SKM-1 (cell line): ENCODE measurements at regions not wholly inside any gene's neighbourhood (a gene's known extent, or its start where the extent isn't known, plus 50 kb on each side); places are given as distances from the start of the nearest gene placed in this dataset.

Experiments used
- DNase-seq: peaks from one replicate; lab custom pipeline; 2025; ENCODE audit not compliant: unreplicated experiment; lab: John Stamatoyannopoulos, UW

GRCh38 chr3:34008836-34009809 is 210.7 kb downstream of the PDCD6IP start:
- no peak for DNase-seq

DNA sequence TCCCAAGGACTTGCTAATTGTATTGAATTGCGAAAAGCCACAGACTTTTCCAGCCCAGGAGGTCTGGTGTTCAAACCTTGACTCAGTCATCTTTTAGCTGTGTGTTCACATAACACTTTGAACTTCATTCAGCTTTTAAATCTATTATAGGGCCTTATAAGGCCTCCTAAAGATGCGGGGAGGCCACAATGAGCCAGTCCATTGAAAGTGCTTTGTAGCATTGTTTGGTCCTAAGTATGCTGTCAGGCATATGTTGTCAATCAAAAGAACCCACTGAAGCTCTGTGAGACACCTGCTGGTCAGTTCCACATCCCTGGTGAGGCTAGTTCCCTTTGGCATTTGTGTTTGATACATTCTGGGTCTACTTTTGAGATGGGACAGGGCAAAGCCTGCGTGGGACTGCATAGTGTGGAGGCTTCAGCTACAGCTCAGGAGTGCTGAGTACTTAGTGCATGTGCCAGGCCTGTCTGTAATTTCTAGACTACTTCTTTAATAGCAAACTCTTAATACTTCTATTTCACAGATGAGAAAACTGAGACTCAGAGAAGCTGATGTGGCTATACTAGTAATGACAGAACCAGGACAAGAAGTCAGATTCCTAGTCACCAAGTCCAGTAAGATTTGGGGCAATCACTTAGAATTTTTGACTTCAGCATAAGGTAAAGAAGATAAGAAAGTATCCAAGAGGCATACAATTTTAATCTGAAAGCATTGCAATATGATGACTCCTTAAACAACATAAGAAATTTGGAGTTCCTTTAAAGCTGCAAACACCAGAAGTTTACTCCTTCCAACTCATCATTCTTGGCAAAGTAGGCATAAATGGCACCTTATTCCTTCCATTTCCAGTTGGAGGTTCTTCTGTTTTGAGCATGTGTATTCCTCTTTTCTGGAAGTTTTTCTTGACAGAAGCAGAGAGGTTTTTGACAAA is 213.0 kb downstream of the PDCD6IP start:
- no peak for DNase-seq

- DNase-seq, result no peak
Observed at GRCh38 chr3:34012102-34012461, 213.7 kb downstream of the PDCD6IP start.

GRCh38 chr3:34013818-34014570 is 215.6 kb downstream of the PDCD6IP start:
- DNase-seq, result no peak

GRCh38 chr3:34015204-34016142 is 217.0 kb downstream of the PDCD6IP start:
- no peak for DNase-seq

DNA sequence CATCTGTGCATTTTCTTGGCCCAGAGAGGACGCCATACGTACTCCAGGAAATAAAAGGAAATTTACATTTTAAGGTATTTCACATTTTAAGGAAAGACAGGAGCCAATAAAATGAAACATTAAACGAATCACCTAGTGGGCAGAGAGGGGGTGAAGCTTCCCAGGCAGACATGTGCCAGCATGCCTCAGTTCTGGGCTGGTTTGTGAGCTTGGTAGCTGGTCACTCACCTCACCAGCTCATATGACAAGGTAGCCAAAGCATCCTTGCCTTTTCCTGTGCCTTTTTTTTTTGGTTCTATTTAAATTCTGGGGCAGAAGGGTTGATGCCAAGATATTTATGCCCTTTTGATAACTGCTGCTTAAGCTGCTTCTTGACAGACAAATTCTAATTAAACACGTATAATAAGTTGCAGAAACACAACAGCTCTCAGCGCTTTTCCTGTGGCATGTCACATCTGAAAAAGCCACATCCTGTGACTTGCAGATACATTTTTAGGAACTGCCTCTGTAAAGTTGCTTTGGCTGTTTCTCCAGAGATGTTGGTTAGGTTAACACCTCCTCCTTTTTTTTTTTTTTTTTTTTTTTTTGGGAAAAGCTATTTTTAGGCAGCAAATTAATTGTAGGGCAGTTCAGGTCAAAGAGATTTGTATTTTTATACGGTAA is 218.6 kb downstream of the PDCD6IP start:
- peak; percentile 8 for DNase-seq

GRCh38 chr3:34017757-34018156 is 219.3 kb downstream of the PDCD6IP start:
- DNase-seq, result no peak

- no peak for DNase-seq
Observed at GRCh38 chr3:34019158-34019557, 220.7 kb downstream of the PDCD6IP start.

DNA sequence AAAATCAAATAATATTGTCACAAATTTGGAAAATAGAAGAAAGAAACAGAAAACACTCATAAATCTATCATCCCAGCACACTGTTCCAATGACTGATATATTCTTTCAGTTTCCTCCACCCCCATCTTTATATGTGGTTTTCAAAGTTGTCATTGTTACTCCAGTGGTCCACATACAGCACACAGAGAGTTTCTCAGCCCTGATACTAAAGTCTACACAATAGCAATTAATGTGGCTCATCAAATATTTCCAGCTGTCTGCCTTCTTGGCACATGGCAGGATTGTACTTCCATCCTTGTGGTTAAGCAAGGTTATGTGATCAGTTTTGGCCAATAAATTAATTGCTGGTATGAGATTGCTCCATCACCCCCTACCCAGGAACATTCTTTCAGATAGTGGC is 221.7 kb downstream of the PDCD6IP start:
- no peak for DNase-seq

DNA sequence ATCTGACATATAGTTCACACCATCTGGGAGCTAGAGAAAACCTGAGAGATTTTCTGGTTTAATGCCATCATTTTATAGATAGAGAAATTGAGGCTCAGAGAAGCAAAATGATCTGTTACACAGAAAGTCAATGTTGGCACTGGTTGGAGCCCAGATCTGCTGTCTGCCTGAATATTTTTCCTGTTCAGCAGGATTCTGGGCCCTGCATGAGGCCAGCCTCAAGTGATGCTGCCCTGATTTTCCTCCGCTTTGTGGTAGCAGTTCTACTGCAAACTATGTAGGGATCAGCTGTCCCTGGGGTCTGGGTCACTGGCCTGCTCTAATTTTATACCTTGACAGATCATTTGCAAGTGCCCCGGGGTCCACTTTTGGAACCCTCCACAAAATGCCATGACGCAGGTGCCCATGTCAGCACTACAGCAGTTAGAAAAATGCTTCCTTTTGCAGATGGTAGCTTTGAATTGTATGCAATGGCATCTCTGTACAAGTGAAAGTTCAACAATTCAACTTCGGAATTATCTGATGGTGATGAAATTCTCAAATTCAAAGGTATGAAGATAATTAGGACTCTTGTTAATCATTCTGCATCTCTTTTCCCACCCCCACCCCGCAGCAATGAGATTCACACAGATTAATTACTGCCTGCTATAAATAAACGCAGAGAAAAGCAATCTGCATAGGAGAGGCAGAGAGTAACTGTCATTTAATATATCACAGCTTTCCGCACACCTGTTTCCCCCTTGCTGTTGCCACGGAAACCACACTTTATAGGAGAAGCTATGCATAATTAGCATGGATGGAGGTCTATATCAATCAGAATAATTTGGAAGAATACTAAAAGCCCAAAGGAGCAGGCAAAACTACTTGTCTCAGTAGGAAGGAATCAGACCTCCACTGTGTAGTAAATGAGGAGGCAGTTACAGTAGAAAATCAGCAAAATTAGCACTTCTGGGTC is 222.6 kb downstream of the PDCD6IP start:
- DNase-seq, result no peak

GRCh38 chr3:34022147-34022546 is 223.7 kb downstream of the PDCD6IP start:
- DNase-seq, result no peak

DNA sequence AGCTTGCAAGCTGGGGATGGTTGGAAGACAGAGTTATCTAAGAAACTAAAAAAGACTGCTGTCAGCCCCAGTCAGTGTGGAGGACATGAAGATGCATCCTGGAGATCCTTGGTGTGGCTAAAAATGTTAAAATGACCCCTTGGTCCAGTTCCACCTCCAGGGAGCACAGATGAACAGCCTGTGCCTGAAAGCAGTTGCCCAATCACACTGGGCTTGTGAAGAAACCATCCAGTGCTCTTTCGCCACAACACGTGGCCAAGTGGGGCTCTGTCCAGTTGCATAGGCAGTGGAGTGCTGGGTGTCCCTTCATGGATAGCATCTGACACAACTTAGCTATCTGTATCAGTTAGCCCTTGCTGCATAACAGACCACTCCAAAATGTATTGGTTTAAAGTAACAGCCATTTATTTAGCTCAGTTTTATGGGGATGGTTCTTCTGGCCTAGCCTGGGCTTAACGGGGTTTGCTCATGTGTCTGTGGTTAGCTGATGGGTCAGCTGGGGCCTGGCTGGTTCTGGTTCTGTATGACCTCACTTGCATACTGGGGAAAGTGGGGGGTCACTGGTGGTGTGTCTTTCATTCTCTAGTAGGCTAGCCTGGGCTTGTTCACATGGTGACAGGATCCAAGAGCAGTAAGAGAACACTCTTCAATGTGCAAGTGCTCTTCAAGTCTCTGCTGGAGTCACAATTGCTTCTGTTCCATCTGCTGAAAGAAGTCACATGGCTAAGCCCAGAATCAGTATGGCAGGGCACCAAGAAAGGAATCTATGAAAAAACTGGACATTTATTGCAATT is 226.2 kb downstream of the PDCD6IP start:
- no peak for DNase-seq

- DNase-seq, result no peak
Observed at GRCh38 chr3:34033839-34034238, 235.4 kb downstream of the PDCD6IP start.

GRCh38 chr3:34034840-34035239 is 236.4 kb downstream of the PDCD6IP start:
- no peak for DNase-seq

GRCh38 chr3:34035775-34036174 is 237.3 kb downstream of the PDCD6IP start:
- no peak for DNase-seq

DNA sequence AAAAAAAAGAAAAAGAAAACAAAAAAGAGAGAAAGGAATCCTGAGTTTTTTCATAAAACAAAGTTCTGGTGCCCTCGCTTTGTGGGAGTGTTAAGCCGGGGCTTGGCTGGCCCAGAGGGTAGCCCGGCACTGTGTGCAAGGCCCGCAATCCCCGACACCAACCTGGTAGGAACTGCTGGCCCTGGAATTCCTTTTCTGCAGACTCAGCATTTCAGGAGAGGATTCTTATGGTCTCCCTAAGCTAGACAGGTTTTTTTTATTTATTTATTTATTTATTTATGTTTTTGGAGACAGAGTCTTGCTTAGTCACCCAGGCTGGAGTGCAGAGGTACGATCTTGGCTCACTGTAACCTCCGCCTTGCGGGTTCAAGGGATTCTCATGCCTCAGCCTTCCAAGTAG is 238.8 kb downstream of the PDCD6IP start:
- no peak for DNase-seq

DNA sequence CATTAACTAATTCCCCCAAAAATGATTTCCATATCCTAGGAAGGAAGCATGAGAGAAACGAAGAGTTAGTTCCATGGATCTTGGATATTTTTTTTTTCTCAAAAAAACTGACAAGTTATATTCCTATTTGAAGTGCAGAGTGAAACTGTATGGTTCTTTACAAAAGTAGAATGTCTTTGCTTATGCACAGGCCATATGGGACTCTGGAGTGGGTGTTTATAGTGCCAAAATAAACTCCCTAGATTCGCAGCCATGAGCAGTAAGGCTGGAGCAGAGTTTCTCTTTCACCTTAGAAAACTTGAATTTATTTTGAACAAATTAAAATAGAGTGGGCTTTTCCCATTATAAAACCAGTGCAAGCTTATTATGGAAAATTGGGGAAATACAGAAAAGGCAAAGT is 239.7 kb downstream of the PDCD6IP start:
- DNase-seq, result no peak

GRCh38 chr3:34046154-34046553 is 247.7 kb downstream of the PDCD6IP start:
- DNase-seq, result no peak
